ENCODE measurements at regions not wholly inside any gene's neighbourhood (a gene's known extent, or its start where the extent isn't known, plus 50 kb on each side); places are given as distances from the start of the nearest gene placed in this dataset.

DNA sequence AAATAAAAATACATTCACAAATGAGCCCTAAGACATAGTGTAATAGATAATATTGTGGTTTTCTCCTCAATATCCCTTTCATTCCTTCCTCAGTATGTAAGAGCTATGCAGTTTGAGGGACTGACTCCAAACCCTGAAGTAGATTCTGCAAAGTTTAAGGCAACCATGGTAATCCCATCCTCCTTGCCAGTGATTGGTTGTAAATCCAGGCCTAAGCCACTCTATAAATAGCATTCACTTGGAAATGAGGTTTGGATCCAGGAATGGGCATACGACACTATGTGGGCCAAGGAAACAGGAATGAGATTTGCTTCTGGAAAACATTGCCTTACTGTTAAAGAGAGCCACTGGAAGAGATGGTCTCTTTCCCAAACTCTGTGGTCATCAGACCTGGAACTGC is 468.7 kb upstream of the SOX5 start:
- TF ChIP-seq YY1 (IDR thresholded peaks at IDR 0.05; ENCODE audit: low read depth) (no peak), ZBTB7A (IDR thresholded peaks at IDR 0.05; ENCODE audit: low read depth) (no peak), CEBPB (IDR thresholded peaks at IDR 0.05) (no peak), NFIC (IDR thresholded peaks at IDR 0.05) (no peak), EP300 (IDR thresholded peaks at IDR 0.05; ENCODE audit: borderline replicate concordance) (no peak), TEAD4 (IDR thresholded peaks at IDR 0.05) (no peak), TCF12 (IDR thresholded peaks at IDR 0.05; ENCODE audit: low read depth) (no peak), TAF1 (IDR thresholded peaks at IDR 0.05; ENCODE audit: low read depth) (no peak), RAD21 (IDR thresholded peaks at IDR 0.05; ENCODE audit: low read depth) (no peak), REST (IDR thresholded peaks at IDR 0.05; ENCODE audit: low read depth) (no peak), CREB1 (IDR thresholded peaks at IDR 0.05; ENCODE audit: low read depth) (no peak), EGR1 (IDR thresholded peaks at IDR 0.05) (no peak), FOXM1 (IDR thresholded peaks at IDR 0.05; ENCODE audit: borderline replicate concordance, low read depth) (no peak)
- TF ChIP-seq, protein P1, sequence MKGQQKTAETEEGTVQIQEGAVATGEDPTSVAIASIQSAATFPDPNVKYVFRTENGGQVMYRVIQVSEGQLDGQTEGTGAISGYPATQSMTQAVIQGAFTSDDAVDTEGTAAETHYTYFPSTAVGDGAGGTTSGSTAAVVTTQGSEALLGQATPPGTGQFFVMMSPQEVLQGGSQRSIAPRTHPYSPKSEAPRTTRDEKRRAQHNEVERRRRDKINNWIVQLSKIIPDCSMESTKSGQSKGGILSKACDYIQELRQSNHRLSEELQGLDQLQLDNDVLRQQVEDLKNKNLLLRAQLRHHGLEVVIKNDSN (IDR thresholded peaks at IDR 0.05) = no peak
- TF ChIP-seq, protein P2, sequence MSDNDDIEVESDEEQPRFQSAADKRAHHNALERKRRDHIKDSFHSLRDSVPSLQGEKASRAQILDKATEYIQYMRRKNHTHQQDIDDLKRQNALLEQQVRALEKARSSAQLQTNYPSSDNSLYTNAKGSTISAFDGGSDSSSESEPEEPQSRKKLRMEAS (IDR thresholded peaks at IDR 0.05) = no peak

GRCh38 chr12:24416423-24417109 is 467.1 kb upstream of the SOX5 start:
- TF ChIP-seq EGR1 (IDR thresholded peaks at IDR 0.05) = no peak

- TF ChIP-seq TCF12 (IDR thresholded peaks at IDR 0.05; ENCODE audit: low read depth) (no peak), TEAD4 (IDR thresholded peaks at IDR 0.05) (no peak), CREB1 (IDR thresholded peaks at IDR 0.05; ENCODE audit: low read depth) (no peak), ZBTB7A (IDR thresholded peaks at IDR 0.05; ENCODE audit: low read depth) (no peak), EP300 (IDR thresholded peaks at IDR 0.05; ENCODE audit: borderline replicate concordance) (no peak), CEBPB (IDR thresholded peaks at IDR 0.05) (no peak), RAD21 (IDR thresholded peaks at IDR 0.05; ENCODE audit: low read depth) (no peak), REST (IDR thresholded peaks at IDR 0.05; ENCODE audit: low read depth) (no peak)
- TF ChIP-seq, protein P1 (IDR thresholded peaks at IDR 0.05) = no peak
- TF ChIP-seq, protein P2 (IDR thresholded peaks at IDR 0.05) = no peak
These were observed 466.5 kb upstream of the SOX5 start for GRCh38 chr12:24415934-24416333.

GRCh38 chr12:24414480-24414879 is 465.0 kb upstream of the SOX5 start:
- no peak for TF ChIP-seq CREB1 (IDR thresholded peaks at IDR 0.05; ENCODE audit: low read depth)
- TF ChIP-seq TCF12 (IDR thresholded peaks at IDR 0.05; ENCODE audit: low read depth) = no peak
- TF ChIP-seq TEAD4 (IDR thresholded peaks at IDR 0.05) = no peak
- no peak for TF ChIP-seq TAF1 (IDR thresholded peaks at IDR 0.05; ENCODE audit: low read depth)
- TF ChIP-seq, protein P2 (IDR thresholded peaks at IDR 0.05) = no peak
- TF ChIP-seq, protein P1 (IDR thresholded peaks at IDR 0.05) = no peak
- TF ChIP-seq REST (IDR thresholded peaks at IDR 0.05; ENCODE audit: low read depth) = no peak
- no peak for TF ChIP-seq FOXM1 (IDR thresholded peaks at IDR 0.05; ENCODE audit: borderline replicate concordance, low read depth)
- TF ChIP-seq ZBTB7A (IDR thresholded peaks at IDR 0.05; ENCODE audit: low read depth) = no peak
- TF ChIP-seq YY1 (IDR thresholded peaks at IDR 0.05; ENCODE audit: low read depth) = no peak

All from Ishikawa (cell line).